MM.1S (cell line): ENCODE measurements at regions not wholly inside any gene's neighbourhood (a gene's known extent, or its start where the extent isn't known, plus 50 kb on each side); places are given as distances from the start of the nearest gene placed in this dataset.

Experiments
- EZH2 ChIP-seq: fragments of 300-600 bp; sonication (generic); optimal IDR thresholded peaks from 2 replicates; pipeline ENCODE3; 2017; ENCODE audit warnings: low read depth, mild to moderate bottlenecking, antibody characterized with exemption, low read length, mixed read lengths
- TF ChIP-seq, protein P1 (sequence below): fragments of 300-600 bp; sonication (generic); IDR thresholded peaks from 2 replicates; pipeline ENCODE4 v1.5.1; 2016; ENCODE audit warnings: antibody characterized with exemption, low read length, mixed read lengths

DNA sequence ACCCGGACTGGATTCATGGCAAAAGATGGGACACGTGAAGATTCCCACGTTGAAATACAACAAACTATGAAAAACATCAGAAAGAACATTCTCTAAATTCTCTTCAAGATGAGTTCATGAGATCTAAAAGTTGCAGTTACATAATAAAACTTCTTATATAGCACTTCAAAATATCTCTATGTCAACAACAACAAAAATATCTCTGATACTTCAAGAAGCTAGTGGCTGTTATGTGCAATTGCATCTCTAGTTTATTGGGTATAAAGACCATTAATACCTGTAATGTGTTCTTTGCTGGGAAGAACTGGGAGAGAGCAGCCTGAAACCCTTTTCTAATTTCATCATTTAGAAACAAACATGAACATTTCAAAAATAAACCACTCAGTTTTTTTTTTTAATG lies 69.2 kb upstream of the RGS6 start:
- TF ChIP-seq, protein P1, sequence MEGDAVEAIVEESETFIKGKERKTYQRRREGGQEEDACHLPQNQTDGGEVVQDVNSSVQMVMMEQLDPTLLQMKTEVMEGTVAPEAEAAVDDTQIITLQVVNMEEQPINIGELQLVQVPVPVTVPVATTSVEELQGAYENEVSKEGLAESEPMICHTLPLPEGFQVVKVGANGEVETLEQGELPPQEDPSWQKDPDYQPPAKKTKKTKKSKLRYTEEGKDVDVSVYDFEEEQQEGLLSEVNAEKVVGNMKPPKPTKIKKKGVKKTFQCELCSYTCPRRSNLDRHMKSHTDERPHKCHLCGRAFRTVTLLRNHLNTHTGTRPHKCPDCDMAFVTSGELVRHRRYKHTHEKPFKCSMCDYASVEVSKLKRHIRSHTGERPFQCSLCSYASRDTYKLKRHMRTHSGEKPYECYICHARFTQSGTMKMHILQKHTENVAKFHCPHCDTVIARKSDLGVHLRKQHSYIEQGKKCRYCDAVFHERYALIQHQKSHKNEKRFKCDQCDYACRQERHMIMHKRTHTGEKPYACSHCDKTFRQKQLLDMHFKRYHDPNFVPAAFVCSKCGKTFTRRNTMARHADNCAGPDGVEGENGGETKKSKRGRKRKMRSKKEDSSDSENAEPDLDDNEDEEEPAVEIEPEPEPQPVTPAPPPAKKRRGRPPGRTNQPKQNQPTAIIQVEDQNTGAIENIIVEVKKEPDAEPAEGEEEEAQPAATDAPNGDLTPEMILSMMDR: no peak
- no peak for TF ChIP-seq EZH2
